Fibroblast of skin of left quadriceps (primary cell): ENCODE measurements at regions not wholly inside any gene's neighbourhood (a gene's known extent, or its start where the extent isn't known, plus 50 kb on each side); places are given as distances from the start of the nearest gene placed in this dataset.
A peak's percentile ranks its signal among the peaks of the same experiment; 100 is the strongest.
"Not testable (repeated sequence)": the region's sequence is repeated elsewhere in the genome, so short reads cannot be mapped to it uniquely, and the experiment has no call there.

Experiments used
- DNase-seq, 2 experiments: peaks; one replicate each; pipeline ENCODE4 v3.0.0-alpha.2; 2013; ENCODE audit warnings: low read depth in 2 of 2

DNA sequence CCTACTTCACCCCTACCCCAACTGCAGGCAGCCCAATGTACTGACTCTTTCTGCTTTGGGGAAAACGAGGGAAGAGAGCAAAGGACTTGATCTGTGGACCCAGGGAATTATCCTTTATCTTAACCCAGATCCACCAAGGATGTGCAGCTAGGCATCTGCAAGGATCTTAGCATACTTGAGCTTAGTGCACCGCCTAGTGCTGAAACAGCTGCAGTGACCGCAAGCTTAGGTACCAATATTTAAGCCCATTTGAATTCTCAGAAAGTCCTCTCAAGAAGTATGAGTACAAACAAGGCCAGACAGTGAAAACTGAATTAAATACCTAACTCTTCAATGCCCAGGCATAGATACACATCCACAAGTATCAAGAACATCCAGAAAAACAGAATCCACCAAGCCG, 576.7 kb upstream of the ADAMTS16 start:
- peak in 1 of 2 experiments; percentile 25 for DNase-seq

DNA sequence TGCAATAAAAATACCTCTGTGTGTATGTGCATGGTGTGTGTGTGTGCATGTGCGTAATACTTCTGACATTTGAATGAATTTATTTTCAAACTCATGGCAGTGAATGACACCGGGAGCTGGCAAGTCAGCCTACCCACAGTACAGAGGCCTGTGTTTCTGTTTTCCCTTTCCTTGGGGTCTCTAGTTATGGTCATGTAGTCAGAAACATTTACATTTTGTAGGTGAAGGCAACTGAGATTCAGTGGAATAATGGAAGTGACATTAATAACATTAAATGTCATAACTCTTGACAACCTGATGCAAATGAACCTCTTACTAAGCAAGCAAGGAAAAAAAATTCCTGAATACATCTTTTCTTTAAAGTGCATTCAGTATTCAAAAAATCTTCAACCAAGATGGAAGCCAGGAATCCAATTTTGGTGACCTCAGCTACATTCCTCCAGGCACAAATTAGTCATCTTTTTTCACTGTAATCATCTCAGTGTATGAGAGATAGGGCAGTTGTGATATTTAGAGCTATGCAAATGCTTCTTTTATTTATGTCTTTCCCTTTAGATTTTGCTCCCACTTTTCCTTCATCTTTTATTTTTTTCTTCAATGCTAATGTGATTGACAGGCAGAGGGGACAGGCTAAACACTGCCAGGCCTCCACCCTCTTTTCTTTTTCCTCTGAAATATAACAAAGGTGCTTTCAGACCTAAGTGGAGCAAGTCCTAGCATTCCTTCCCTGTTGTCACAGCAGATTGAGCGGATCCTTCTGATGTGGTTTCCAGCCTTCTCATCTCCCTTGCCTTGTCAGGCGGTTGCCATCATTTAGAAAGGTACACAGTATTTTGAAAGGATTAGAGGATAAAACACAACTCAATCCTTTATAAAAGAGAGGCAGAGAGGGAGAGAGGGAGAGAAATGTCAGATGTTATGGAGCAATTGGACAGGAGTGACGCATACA, 569.8 kb upstream of the ADAMTS16 start:
- peak in 1 of 2 experiments; percentile 23 for DNase-seq

DNA sequence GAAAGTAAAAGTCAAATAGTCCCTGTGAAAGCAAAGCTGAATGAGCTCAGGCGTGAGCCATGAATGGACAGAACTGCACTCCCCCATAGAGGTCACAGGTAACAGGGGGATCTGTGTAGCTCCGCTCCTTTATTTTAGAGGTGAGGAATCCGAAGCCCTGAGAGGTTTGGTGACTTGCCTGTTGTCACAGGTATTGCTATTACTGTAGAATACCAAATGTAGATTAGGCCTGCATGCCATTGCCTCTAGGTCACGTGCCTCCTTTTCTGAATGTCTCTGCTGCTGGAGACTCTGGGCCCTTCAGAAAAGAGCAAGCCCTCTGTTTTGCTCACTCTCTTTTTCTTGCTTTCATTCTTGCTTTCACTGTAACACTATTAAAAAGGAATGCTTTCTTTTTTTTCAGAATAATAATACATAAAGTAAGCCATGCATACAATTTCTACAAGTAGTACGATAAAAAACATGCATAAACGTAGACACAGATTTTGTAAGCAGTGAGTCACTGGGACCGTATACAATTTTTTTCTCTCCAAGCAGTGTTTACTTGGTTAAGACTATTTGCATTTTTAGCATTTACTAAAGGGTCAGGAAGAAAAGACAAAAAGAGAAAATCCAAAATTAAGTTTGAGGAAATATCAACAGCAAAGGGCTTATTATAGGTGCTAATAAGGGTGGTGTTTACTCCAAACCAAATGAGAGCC, 568.7 kb upstream of the ADAMTS16 start:
- DNase-seq = no peak

DNA sequence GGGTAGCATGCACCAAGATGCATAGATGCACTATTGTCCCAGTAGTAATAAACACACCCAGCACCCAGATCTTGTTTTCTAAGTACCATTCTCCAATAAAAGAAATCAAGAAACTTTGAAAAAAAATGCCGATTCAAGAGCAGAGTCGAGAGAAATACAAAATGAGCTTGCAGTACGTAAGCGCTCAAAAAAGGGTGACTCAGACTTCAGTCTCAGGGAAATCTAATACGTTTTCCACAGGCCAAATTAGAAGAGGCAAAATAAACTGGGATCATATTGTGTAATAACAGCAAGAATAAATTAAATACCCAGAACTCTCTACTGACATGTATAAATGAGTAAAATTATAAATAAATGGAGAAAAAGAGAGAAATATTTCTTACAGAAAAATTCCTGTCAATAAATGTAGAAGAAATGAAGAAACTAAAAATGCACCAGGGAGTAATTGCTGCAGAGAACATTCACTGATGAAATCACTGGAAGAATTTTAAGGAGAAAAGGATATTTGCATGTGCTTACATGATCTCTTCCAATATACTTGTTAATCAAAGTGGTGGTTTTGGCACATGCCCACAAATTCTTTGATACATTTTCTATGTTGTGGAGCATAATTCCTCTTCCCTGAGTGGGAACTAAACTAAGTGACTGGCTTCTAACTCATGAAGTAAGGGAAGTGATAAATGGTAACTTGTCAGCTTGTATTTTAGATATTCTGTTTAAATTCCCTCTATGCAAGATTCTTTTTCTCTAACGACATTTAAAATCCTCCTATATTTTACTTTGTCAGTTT, 567.6 kb upstream of the ADAMTS16 start:
- DNase-seq = peak; percentile 90 to 91

DNA sequence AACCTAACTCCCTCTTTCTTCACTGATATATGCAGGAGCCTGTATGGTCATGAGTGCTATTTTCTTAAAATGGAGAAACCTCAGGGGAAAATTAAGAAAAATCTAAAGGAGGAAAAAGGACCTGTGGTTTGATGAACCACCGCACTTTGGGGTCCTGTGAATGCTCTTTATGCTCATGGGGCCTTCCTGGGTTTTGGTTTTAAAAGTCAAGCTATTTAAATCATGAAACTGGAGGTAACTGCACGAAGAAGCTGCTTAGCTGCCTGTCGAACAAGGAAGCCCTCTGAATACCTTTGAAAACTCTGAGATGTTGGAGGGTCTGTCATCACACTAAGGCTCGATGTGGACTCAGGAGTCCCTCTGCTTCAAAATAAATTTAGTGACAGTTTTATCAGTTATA, 564.5 kb upstream of the ADAMTS16 start:
- DNase-seq = no peak

DNA sequence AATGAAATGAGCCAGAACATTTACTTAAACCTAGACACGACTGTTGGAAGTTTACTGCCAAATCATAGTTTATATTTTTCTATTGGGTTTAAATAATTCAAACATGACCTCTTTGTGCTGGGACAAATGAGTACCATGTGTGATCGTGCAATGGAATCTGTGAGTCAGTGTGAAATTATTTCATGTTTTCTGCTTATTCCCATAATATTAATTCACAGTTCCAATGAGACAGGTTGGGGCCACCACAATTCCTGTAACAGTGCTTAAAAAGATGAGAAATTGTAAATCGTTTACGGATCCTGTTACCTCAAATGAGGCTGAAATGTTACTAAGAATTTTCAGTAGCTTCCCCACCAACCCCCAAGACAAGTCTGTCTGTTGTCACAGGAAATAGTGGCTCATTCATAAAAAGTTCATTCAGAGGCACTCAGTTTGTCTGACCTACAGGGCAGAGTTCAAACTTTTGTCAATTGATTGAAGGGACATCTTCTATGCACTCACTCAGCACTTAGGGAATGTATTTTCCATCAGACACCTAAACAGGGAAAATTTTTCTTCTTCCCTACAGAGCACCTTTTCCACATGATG, 563.9 kb upstream of the ADAMTS16 start:
- peak; percentile 93 for DNase-seq

DNA sequence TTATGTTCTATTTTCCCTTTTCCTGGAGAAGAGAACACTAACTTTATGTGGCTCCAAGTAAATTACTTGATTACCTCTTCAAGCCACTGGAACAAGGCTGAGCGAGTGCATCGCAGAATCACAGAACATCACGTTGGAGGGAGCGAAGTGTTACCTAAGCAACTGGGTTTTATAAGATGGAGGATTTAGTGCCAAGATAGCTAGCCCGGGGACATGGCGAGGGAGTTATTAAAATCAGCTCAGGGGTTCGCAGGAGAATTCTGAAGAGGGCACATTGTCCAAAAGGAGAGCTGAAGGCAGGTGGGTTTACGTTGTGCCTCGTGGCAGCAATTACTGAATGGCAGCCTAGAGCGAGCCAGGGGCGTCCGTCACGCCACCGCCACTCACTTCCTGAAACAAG, 563.2 kb upstream of the ADAMTS16 start:
- no peak for DNase-seq

DNA sequence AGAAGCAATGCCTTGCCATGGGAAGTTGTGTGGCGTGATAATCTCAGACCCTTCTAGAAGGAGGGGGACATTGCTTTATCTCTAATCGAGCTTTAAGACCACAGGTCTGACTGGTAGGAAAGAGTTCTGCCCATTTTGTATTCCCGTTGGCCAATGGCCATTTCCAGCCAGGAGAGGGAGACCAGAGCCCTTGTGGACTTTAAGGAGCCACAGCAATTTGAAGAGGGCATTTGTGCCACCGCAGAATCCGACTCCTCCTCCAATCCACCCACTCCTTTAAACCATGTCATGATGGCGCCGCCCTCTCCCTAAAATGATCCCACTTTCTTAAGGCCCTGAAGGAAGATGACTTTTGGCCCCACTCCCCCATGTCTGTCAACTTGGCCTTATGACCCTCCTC, 560.5 kb upstream of the ADAMTS16 start:
- DNase-seq = no peak

DNA sequence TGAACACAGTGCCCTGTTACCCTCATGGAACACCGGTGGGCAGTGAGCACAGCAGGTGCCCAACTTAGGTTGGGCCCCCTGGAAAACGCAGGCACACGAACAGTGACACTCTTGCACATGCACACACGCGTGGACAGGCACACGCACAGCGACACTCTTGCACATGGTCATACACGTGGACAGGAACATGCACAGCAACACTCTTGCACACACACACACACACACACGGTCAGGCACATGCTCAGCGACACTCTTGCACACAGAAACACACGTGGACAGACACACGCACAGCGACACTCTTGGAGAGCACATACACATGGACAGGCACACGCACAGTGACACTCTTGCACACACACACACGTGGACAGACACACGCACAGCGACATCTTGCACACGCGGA, 559.4 kb upstream of the ADAMTS16 start:
- DNase-seq = no peak

DNA sequence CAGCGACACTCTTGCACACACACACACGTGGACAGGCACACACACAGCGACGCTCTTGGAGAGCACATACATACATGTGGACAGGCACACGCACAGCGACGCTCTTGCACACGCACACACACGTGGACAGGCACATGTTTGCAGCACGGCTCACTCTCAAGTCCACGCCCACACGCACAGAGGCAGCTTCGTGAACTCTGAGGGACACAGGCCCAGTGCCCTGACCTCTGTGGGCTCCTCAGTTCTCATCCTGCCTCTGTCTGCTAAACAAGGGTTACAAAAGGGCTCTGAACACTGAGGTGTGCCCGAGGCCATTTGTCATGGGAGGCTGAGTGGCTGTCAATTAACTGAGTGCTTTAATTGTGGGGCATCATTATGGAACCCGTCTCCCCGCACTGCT, 558.8 kb upstream of the ADAMTS16 start:
- DNase-seq = no peak

DNA sequence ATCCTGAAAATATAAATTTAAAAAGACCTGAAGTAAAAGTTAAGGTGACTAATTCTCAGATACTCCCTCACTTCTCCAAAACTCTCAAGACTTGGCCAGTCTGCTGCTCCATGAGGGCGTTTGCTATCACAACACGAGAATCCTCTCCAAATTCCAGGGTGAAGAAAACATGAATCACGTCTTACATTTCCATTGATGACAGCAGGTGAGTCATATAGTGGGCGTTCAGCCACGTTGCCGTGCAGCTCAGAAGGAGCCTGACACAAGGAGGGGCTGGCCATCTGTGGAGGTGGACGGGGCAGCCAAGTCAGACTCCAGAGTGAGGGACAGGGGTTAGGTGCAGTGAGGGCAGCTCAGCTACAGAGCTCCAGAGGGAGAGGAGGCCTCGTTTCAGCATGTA, 555.1 kb upstream of the ADAMTS16 start:
- peak; percentile 63 to 66 for DNase-seq

DNA sequence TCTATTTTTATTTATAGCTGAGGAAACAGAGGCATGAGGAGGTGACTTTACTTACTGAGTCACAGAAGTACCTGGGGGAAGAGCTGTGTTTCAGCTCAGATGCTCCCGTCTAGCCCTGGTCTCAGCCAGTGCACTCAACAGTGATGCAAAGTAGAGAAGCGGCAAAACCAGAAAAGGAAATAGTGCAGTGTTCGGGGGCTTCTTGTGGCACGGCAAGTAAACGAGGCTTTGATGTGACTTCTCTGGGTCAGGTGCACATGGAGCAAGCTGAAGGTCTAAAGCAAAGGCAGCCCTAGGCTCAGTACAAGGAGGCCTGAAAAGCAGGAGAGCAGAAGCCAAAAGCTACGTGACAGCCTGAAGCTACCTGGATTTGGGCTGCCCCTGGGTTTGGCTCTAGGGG, 526.7 kb upstream of the ADAMTS16 start:
- no peak for DNase-seq

DNA sequence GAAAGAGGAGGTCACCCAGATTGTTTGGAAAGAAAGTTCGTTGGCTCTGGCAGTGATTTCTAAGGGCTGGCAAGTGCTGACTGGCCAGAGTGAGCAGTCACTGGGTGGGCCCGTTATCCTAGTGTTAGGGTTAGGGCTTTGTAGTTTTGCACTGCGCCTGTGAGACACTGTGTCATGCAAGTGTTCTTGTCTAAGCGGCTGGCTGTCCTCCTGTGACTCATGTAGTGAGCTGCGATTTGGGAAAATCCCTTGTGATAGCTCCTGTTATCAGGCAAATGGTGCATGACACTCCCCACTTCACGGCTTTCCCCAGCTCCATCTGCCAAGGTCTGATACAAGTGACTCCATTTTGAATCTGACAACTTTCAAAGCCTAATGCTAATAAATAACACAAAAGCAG, 526.0 kb upstream of the ADAMTS16 start:
- no peak for DNase-seq

DNA sequence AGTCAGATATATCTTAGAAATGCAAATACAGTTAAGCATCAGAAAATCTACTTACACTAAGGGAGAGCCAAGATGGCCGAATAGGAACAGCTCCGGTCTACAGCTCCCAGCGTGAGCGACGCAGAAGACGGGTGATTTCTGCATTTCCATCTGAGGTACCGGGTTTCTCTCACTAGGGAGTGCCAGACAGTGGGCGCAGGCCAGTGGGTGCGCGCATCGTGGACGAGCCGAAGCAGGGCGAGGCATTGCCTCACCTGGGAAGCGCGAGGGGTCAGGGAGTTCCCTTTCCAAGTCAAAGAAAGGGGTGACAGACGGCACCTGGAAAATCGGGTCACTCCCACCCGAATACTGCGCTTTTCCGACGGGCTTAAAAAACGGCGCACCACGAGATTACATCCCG, 524.8 kb upstream of the ADAMTS16 start:
- not testable (repeated sequence) for DNase-seq

DNA sequence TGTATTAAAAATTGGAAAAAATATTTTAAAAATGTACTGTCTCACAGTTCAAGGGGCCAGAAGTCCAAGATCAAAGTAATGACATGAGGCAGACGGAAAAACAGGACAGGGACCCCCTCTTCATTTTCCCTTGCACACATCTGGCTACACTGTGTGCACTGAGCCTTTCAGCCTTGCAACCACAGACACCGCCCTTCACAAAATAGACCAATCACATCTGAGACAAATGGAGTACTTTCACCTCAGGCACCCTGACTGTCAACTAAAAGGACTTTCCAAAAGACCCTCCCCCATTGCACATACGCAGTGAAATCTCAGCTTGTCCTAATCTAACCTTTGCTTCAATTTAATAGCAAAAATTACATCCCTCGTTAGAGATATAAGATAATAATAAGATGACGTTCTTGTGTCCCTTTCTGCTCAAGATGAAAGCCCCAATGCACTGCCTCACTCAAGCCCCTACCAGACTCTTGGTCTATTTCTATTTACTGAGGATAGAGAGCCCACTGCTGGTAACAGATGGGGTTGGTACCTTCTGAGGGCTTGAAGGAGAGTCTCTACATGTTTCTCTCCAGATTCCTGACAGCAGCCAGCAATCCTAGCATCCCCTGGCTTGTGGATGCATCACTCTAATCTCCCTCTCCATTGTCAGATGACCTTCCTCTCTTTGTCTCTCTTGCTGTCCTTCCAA, 514.8 kb upstream of the ADAMTS16 start:
- DNase-seq = no peak

DNA sequence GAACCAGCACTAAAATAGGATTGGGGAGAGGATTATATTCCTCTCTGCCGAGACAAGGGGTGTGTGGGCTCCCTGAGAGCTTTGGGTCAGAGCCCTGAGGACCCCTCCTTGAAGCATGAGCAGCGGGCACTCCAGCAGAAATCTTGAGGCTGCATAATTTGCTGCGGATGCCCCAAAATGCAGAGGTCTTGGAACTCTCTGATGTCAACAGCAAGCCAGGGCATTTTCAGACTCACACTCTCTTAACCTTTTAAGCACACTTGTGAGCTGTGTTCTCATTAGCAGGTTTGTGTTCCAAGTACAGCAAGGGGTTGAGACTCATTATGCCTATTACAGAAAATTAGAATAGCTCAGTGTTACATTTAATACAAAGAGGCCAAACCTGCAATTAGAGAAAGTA, 513.0 kb upstream of the ADAMTS16 start:
- no peak for DNase-seq

DNA sequence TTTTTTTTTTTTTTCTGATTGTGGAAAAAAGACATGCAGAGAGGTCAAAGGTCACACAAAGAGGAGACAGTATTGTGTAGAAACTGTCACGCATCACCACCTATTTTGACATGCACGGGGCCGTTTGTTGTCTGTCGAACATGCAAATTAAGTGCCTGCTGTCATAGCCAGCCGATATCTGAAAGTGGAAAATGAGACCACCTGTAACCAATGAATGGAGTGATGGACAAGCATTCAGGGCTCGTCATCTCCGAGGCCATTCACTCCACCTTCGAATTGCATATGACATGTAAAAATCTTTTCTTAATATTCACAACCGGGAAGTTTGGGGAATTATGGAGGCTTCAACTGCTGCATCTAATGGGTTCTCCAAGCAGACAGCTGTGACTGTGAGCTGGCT, 512.2 kb upstream of the ADAMTS16 start:
- DNase-seq = no peak

DNA sequence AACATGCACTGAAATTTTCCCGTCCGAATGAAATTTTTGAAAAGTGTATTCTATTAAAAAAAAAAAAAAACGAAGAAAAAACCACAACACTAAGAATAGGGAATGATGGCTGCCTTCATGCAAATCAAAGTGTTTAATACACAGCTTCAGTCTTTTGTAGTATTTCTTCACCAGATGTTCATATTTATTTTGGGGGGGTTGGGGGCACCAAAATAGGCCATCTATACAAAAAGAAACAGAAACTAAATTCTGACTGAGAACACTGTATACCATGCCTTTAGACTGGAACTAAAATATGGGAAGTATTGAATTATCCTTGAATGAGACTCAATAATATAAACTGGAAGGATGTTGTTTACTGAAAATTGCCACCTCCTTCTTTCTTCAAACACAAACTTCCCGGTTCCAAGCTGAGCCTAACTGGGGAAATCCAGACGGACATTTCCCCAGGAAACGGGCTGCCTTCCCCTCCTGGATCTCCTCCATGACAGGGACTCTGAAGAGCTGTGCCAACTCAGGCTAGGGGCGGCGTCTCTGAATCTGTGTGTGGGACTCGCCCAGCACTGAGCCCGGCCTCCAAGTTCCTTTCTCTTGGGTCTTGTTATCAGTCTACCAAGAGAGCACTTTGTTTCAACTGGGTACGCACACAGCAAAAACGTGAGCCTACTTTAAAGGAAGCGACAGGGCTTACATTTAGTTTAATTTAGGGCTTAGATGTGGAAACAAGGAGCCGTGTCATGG, 511.3 kb upstream of the ADAMTS16 start:
- no peak for DNase-seq

DNA sequence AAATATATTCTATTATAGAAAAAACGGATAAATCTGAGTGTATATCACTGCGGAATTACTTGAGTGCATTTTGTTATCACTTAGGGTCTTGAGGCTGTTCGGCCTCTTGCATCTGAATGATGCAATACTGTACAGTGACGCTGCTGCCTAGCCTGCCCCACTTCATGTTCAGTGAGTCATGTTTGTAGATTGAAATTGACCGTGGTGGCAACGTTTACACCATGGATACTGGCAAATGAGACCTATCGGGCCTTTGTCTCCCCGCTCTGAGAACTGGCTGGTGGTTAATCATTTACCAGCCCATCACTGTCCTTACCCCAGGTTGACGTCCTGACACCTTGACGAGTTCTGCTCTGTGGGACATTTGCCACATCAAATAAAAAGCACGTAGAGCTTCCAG, 510.1 kb upstream of the ADAMTS16 start:
- no peak for DNase-seq

DNA sequence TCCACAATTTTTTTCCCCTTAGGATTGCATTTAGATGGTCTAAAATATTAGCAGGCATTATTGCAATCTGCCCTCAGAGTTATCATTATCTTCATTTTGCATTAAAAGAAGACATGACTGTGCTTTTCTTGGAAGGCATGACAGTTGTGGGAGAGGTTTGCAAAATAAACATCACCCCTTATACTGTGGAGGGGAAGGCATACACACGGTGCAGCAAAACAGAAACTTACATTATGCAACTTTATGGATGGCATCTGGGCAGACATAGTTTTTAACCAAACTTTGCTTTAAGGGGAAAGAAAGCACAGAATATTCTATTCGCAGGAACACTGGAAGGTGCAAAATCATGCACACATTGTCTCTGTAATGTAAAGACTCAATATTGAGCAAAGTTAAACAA, 505.8 kb upstream of the ADAMTS16 start:
- DNase-seq = no peak

DNA sequence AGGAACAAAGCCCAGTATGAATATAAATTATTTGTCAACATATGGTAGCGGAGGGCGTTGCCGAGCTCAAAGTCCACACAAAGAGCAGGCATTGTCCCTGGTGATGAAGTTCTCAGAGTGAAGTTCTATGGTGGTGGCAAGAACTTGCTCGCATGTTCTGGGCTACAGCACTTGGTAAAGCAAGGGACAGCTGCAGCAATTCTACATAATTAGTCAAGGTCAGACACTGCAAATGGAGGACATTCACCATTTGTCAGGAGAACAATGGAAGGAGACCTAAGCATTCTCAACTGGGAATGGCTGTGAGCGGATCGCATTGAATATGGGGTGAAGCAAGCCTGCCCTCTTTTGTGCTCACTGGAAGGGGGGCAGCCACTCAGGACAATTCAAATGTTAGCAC, 503.8 kb upstream of the ADAMTS16 start:
- DNase-seq = no peak
